HEK293T (cell line): ENCODE measurements at regions not wholly inside any gene's neighbourhood (a gene's known extent, or its start where the extent isn't known, plus 50 kb on each side); places are given as distances from the start of the nearest gene placed in this dataset.

Experiments
- CTCF ChIA-PET: fragments of 350-600 bp; formaldehyde crosslinking; extraction: SDS; loops from one replicate; lab custom pipeline; 2021; ENCODE audit warnings: antibody characterized with exemption, inconsistent platforms; lab: Yijun Ruan, JAX
- POLR2A ChIA-PET: fragments of 350-600 bp; formaldehyde crosslinking; extraction: SDS; loops from one replicate; lab custom pipeline; 2020; ENCODE audit warnings: antibody characterized with exemption, inconsistent platforms; lab: Yijun Ruan, JAX
- DNase-seq: peaks from one replicate; pipeline ENCODE4 v3.0.0; 2012; ENCODE audit warnings: mixed read lengths; ENCODE audit errors: extremely low spot score
- ARNT ChIP-seq: fragments of 450-650 bp; IDR thresholded peaks from 2 replicates; pipeline ENCODE4 v1.6.1; 2017; ENCODE audit warnings: mild to moderate bottlenecking
- BHLHE40 ChIP-seq: fragments of 450-650 bp; IDR thresholded peaks from 2 replicates; pipeline ENCODE4 v1.6.1; 2016; ENCODE audit warnings: mild to moderate bottlenecking, moderate library complexity, borderline replicate concordance
- CTBP1 ChIP-seq: fragments of 450-650 bp; IDR thresholded peaks from 2 replicates; pipeline ENCODE4 v1.6.1; 2016; ENCODE audit warnings: borderline replicate concordance
- ELF4 ChIP-seq: fragments of 450-650 bp; IDR thresholded peaks from 2 replicates; pipeline ENCODE4 v1.6.1; 2017; ENCODE audit warnings: antibody characterized with exemption
- FOXA1 ChIP-seq: fragments of 450-650 bp; IDR thresholded peaks from 2 replicates; pipeline ENCODE4 v1.6.1; 2016; ENCODE audit warnings: mild to moderate bottlenecking
- FOXK2 ChIP-seq: fragments of 450-650 bp; IDR thresholded peaks from 2 replicates; pipeline ENCODE4 v1.6.1; 2016; ENCODE audit warnings: mild to moderate bottlenecking
- FOXM1 ChIP-seq: fragments of 450-650 bp; IDR thresholded peaks from 2 replicates; pipeline ENCODE4 v1.6.1; 2017; ENCODE audit warnings: mild to moderate bottlenecking, borderline replicate concordance
- HDGF ChIP-seq: fragments of 450-650 bp; IDR thresholded peaks from 2 replicates; pipeline ENCODE4 v1.6.1; 2017; ENCODE audit warnings: antibody characterized with exemption, borderline replicate concordance
- L3MBTL2 ChIP-seq: fragments of 450-650 bp; conservative IDR thresholded peaks from 2 replicates; pipeline ENCODE4 v1.6.1; 2016; ENCODE audit warnings: mild to moderate bottlenecking
- LEF1 ChIP-seq: fragments of 450-650 bp; IDR thresholded peaks from 2 replicates; pipeline ENCODE4 v1.6.1; 2017; ENCODE audit warnings: mild to moderate bottlenecking, borderline replicate concordance
- NFRKB ChIP-seq: fragments of 450-650 bp; IDR thresholded peaks from 2 replicates; pipeline ENCODE4 v1.6.1; 2016; ENCODE audit warnings: mild to moderate bottlenecking, moderate library complexity
- PKNOX1 ChIP-seq: fragments of 450-650 bp; IDR thresholded peaks from 2 replicates; pipeline ENCODE4 v1.6.1; 2016
- SP1 ChIP-seq: fragments of 450-650 bp; IDR thresholded peaks from 2 replicates; pipeline ENCODE4 v1.6.1; 2017
- SUZ12 ChIP-seq: fragments of 450-650 bp; IDR thresholded peaks from 2 replicates; pipeline ENCODE4 v1.6.1; 2016; ENCODE audit warnings: mild to moderate bottlenecking
- TARDBP ChIP-seq: fragments of 450-650 bp; IDR thresholded peaks from 2 replicates; pipeline ENCODE4 v1.6.1; 2016

- POLR2A ChIA-PET: no interaction called here
- CTCF ChIA-PET: no interaction called here
- TF ChIP-seq ELF4 (no peak), PKNOX1 (no peak), FOXA1 (no peak), SUZ12 (no peak), CTBP1 (no peak), BHLHE40 (no peak), FOXM1 (no peak), HDGF (no peak)
Observed at GRCh38 chr6:8993111-8993510, 557.8 kb upstream of the SLC35B3 start.

GRCh38 chr6:8991844-8992243, 556.5 kb upstream of the SLC35B3 start:
- TF ChIP-seq FOXA1 (no peak), SUZ12 (no peak), ARNT (no peak)
- DNase-seq: no peak
- CTCF ChIA-PET: interaction anchor here (0.5 kb wide), 1 partner anchor 9 kb away, joined by 3 read pairs; no protein-coding TSS in a partner anchor
- POLR2A ChIA-PET: no interaction called here

More at GRCh38 chr6:8993111-8993510, 557.8 kb upstream of the SLC35B3 start:
- no peak for DNase-seq

DNA sequence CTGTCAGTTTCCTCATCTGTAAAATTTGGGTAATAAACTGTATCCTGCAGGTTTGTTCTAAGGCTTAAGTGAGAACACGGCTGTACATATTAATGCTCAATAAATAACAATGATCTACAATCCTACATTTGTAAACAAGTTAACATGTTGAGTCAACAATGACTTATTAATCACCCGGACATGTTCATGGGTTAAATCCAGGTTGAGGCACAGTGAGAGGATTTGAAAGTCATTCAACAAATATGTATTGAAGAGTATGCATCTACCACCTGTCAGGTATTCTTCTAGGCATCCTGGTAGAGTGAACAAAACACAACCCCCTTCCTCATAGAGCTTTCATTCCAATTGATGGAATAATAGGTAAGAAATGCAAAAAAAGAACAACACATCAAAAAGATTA, 554.7 kb upstream of the SLC35B3 start:
- ChIA-PET CTCF (no interaction called here), POLR2A (no interaction called here)
- no peak for DNase-seq
- TF ChIP-seq CTBP1 (no peak), SUZ12 (no peak), TARDBP (no peak), FOXA1 (no peak), ELF4 (no peak), PKNOX1 (no peak)

DNA sequence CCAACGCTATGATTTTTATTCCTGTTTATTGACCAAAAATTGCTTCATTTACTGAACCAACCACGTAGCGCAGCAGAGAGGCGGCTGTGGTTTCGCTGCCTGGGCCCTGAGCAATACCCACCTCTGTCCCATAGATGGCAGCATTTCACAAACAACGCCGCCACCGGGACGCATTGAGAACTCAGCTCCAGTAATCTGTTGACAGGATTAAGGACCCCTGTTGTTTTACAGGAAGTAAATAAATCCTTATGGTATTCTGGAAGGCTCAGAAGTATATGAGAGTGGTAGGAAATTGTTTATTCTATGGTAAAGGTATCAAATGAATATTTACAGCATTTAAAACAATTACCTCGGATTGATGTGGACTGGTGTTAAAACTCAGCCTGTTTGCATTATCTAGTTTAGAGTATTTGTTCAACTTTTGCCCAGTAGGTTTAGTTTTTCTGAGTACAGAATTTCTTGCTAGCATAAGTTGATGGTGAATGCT, 547.9 kb upstream of the SLC35B3 start:
- DNase-seq: peak; percentile 81
- POLR2A ChIA-PET: interaction anchor here (1.4 kb wide), 1 partner anchor 1431 kb away, joined by 7 read pairs; no protein-coding TSS in a partner anchor
- CTCF ChIA-PET: interaction anchor here (0.6 to 1.7 kb wide), 7 partner anchors 8 to 1451 kb away, joined by 3 to 18 read pairs (median 4); no protein-coding TSS in a partner anchor
- TF ChIP-seq L3MBTL2 (no peak), FOXA1 (no peak), ELF4 (no peak), FOXM1 (no peak), SP1 (no peak), PKNOX1 (peak; percentile 42)

DNA sequence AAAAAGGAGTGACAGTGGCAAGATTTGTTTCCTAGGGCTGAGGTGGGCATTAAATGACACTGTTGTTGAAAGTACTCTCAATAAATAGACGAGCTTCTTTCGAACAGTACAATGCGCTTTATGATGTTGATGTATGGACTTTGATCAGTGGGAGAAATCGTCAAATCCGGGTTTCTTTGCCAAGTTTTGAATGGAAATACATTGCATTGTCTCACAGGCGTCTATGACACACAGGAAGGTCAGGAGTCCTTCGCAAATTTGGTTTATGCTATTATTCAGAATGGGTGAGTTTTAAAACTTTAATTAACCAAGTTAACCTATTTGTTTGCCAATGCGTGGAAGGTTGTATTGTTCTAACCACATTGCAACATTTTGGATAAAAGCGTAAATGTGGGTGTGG, 547.3 kb upstream of the SLC35B3 start:
- DNase-seq: no peak
- TF ChIP-seq FOXM1 (no peak), L3MBTL2 (no peak), ELF4 (no peak), BHLHE40 (no peak)
- ChIA-PET CTCF (interaction anchor here (0.8 to 1.7 kb wide), 4 partner anchors 9 to 1451 kb away, joined by 3 to 18 read pairs (median 4); no protein-coding TSS in a partner anchor), POLR2A (interaction anchor here (1.4 kb wide), 1 partner anchor 1431 kb away, joined by 7 read pairs; no protein-coding TSS in a partner anchor)

DNA sequence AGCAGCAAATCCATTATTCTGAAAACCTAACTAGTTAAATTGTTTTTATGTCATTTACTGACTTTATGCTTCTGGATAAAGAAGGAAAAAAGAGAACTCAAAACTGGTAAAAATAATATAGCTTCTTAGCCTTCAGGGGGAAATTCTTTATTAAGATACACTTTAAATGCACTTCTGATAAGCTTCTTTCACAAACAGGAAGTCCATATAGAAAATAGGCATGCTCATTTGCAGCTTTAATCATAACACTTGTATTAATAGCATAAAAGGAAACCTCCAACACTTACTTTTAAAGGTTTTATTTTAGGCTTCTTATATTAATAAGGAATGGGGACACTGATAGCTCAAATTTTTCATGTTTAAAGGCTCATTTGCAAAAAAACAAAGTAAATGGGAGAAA, 538.0 kb upstream of the SLC35B3 start:
- CTCF ChIA-PET: interaction anchor here (1.3 kb wide), 1 partner anchor 10 kb away, joined by 4 read pairs; no protein-coding TSS in a partner anchor
- DNase-seq: no peak
- POLR2A ChIA-PET: no interaction called here
- no peak for TF ChIP-seq L3MBTL2
- TF ChIP-seq TARDBP: no peak
- no peak for TF ChIP-seq LEF1
- no peak for TF ChIP-seq BHLHE40
- no peak for TF ChIP-seq FOXK2
- TF ChIP-seq SUZ12: no peak
- no peak for TF ChIP-seq SP1
- TF ChIP-seq HDGF: no peak
- TF ChIP-seq ELF4: no peak
- TF ChIP-seq FOXA1: no peak

DNA sequence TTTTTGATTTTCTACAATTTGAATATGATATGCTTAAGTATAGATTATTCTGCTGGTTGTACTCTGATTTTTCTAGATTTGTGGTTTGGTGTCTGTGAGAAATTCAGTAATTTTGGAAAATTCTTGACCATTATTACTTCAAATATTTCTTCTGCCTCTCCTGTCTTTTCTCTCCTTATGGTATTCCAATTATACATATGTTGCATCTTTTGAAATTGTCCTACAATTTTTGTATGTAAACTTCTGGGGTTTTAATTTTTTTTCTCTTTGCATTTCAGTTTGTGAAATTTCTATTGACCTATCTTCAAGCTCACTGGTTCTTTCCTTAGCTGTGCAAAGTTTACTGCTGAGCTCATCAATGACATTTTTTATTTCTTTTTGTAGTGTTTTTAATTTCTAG, 534.4 kb upstream of the SLC35B3 start:
- no peak for DNase-seq
- no peak for TF ChIP-seq NFRKB
- no peak for TF ChIP-seq L3MBTL2
- no peak for TF ChIP-seq FOXK2
- TF ChIP-seq BHLHE40: no peak
- no peak for TF ChIP-seq ARNT
- TF ChIP-seq CTBP1: no peak
- TF ChIP-seq FOXA1: no peak
- TF ChIP-seq ELF4: no peak
- no peak for TF ChIP-seq LEF1
- CTCF ChIA-PET: no interaction called here
- POLR2A ChIA-PET: no interaction called here
